Hepatocyte (in vitro differentiated cells): ENCODE measurements at regions not wholly inside any gene's neighbourhood (a gene's known extent, or its start where the extent isn't known, plus 50 kb on each side); places are given as distances from the start of the nearest gene placed in this dataset.

Experiments
- CTCF ChIP-seq: fragments of 200-600 bp; sonication (generic); IDR thresholded peaks from 2 replicates; pipeline ENCODE4 v1.5.1; 2016; ENCODE audit warnings: antibody characterized with exemption, mild to moderate bottlenecking; ENCODE audit not compliant: poor library complexity
- EZH2 ChIP-seq: fragments of 200-600 bp; sonication (generic); IDR thresholded peaks from 2 replicates; pipeline ENCODE4 v1.6.1; 2016; ENCODE audit warnings: antibody characterized with exemption, mild to moderate bottlenecking, borderline replicate concordance
- EZH2phosphoT487 ChIP-seq: fragments of 200-600 bp; sonication (generic); IDR thresholded peaks from one replicate; pipeline ENCODE4 v1.6.1; 2018; ENCODE audit warnings: antibody characterized with exemption, mild to moderate bottlenecking, low read depth, moderate library complexity; ENCODE audit not compliant: unreplicated experiment, severe bottlenecking

GRCh38 chr6:62367601-62368000 lies 81.6 kb upstream of the KHDRBS2 start:
- TF ChIP-seq CTCF (no peak), EZH2 (no peak), EZH2phosphoT487 (no peak)
